GM21381 (cell line): ENCODE measurements at regions not wholly inside any gene's neighbourhood (a gene's known extent, or its start where the extent isn't known, plus 50 kb on each side); places are given as distances from the start of the nearest gene placed in this dataset.

Experiments used
- ATAC-seq: cut with Tn5 transposase; IDR thresholded peaks from one replicate; pipeline ENCODE4 v1.9.1; 2021; ENCODE audit warnings: mild to moderate bottlenecking, moderate library complexity; ENCODE audit not compliant: unreplicated experiment

GRCh38 chr2:105460048-105460732, 61.3 kb upstream of the FHL2 start:
- ATAC-seq: no peak

- ATAC-seq: no peak
These were observed 59.2 kb upstream of the FHL2 start for GRCh38 chr2:105458076-105458475.

GRCh38 chr2:105455488-105456003, 56.7 kb upstream of the FHL2 start:
- ATAC-seq: no peak

- no peak for ATAC-seq
These were observed 56.1 kb upstream of the FHL2 start for GRCh38 chr2:105454801-105455485.

- no peak for ATAC-seq
These were observed 52.8 kb upstream of the FHL2 start for GRCh38 chr2:105451571-105452166.

- no peak for ATAC-seq
These were observed 51.6 kb upstream of the FHL2 start for GRCh38 chr2:105450471-105450870.

GRCh38 chr2:105449076-105449475, 50.2 kb upstream of the FHL2 start:
- no peak for ATAC-seq
